B cell (primary cell): ENCODE measurements at regions not wholly inside any gene's neighbourhood (a gene's known extent, or its start where the extent isn't known, plus 50 kb on each side); places are given as distances from the start of the nearest gene placed in this dataset.
"Not testable (repeated sequence)": the region's sequence is repeated elsewhere in the genome, so short reads cannot be mapped to it uniquely, and the experiment has no call there.

ENCODE experiments used
- ATAC-seq: fragments of 200-7000 bp; cut with Tn5 transposase; one replicate; pipeline ENCODE4 v1.10.0; 2021; ENCODE audit warnings: low read depth, mild to moderate bottlenecking, moderate number of reproducible peaks, moderate library complexity
- CTCF ChIA-PET: fragments of 350-600 bp; sonication (Branson Sonifier 250); formaldehyde crosslinking; loops from one replicate; lab custom pipeline; 2021; ENCODE audit warnings: antibody characterized with exemption, inconsistent platforms; lab: Charles Lee
- POLR2A ChIA-PET: fragments of 350-600 bp; sonication (Branson Sonifier 250); formaldehyde crosslinking; loops from one replicate; lab custom pipeline; 2021; ENCODE audit warnings: antibody characterized with exemption; lab: Charles Lee
- DNase-seq: peaks from one replicate; pipeline ENCODE4 v3.0.0; 2013
- H2AFZ ChIP-seq: 2 replicates; pipeline ENCODE4 v1.6.1; 2012; ENCODE audit warnings: mild to moderate bottlenecking, low read depth, low read length; ENCODE audit not compliant: insufficient read depth, poor library complexity, severe bottlenecking
- H3K27ac ChIP-seq, 2 donors: 1 replicate in 1 of 2; 2 replicates in 1 of 2; pipeline ENCODE4 v1.5.1; 2012 to 2013; ENCODE audit warnings: low read length in 2 of 2, mild to moderate bottlenecking in 2 of 2, moderate library complexity in 1 of 2
- H3K27me3 ChIP-seq, 4 experiments: fragments of 200-600 bp in 1 of 4; sonication (generic) in 1 of 4; replicated peaks in 1 of 4; 1 replicate in 2 of 4; 2 replicates in 2 of 4; pipeline versions ENCODE4 v1.6.1 to v1.7.0; 2013 to 2016; ENCODE audit warnings: low read length in 3 of 4, mild to moderate bottlenecking in 2 of 4, mixed read lengths in 1 of 4, moderate library complexity in 1 of 4; ENCODE audit not compliant: insufficient read depth in 4 of 4, control insufficient read depth in 3 of 4; ENCODE audit errors: control extremely low read depth in 1 of 4
- H3K36me3 ChIP-seq, 2 experiments: replicated peaks in 1 of 2; 1 replicate in 1 of 2; 2 replicates in 1 of 2; pipeline versions ENCODE4 v1.6.1 to v1.7.1; 2013; ENCODE audit warnings: low read length in 1 of 2; ENCODE audit not compliant: insufficient read depth in 2 of 2, control insufficient read depth in 1 of 2; ENCODE audit errors: control extremely low read depth in 1 of 2, extremely low read depth in 1 of 2
- H3K4me1 ChIP-seq, 2 donors: fragments of 200-600 bp in 1 of 2; sonication (generic) in 1 of 2; 1 replicate in 1 of 2; 2 replicates in 1 of 2; pipeline versions ENCODE4 v1.5.1 to v1.6.1; 2013 to 2017; ENCODE audit warnings: low read length in 2 of 2; ENCODE audit not compliant: control insufficient read depth in 2 of 2, insufficient read depth in 2 of 2
- H3K4me2 ChIP-seq: replicated peaks from 2 replicates; pipeline ENCODE3; 2012; ENCODE audit warnings: mild to moderate bottlenecking, low read depth, low read length; ENCODE audit not compliant: poor library complexity, severe bottlenecking
- H3K4me3 ChIP-seq, 5 experiments: fragments of 200-600 bp in 1 of 5; sonication (generic) in 1 of 5; 1 replicate in 3 of 5; 2 replicates in 2 of 5; pipeline versions ENCODE4 v1.5.1 to v1.7.0; 2011 to 2016; ENCODE audit warnings: low read length in 4 of 5, mild to moderate bottlenecking in 4 of 5, low read depth in 2 of 5, control low read depth in 1 of 5, moderate library complexity in 1 of 5; ENCODE audit not compliant: insufficient read depth in 1 of 5; ENCODE audit errors: control extremely low read depth in 1 of 5, extremely low read depth in 1 of 5
- H3K79me2 ChIP-seq: fragments of 200-600 bp; sonication (generic); one replicate; pipeline ENCODE4 v1.6.0; 2016; ENCODE audit warnings: low read length; ENCODE audit not compliant: control insufficient read depth, insufficient read depth
- H3K9ac ChIP-seq: fragments of 200-600 bp; sonication (generic); 2 replicates; pipeline ENCODE4 v1.6.1; 2017; ENCODE audit warnings: mild to moderate bottlenecking, low read length, moderate library complexity
- H3K9me3 ChIP-seq, 3 donors: one replicate each; pipeline versions ENCODE4 v1.6.1 to v1.7.1; 2013; ENCODE audit warnings: low read length in 2 of 3; ENCODE audit not compliant: control insufficient read depth in 2 of 3, insufficient read depth in 1 of 3; ENCODE audit errors: control extremely low read depth in 1 of 3
- H4K20me1 ChIP-seq: 2 replicates; pipeline ENCODE4 v1.6.0; 2012; ENCODE audit warnings: mild to moderate bottlenecking, low read length; ENCODE audit not compliant: insufficient read depth, control insufficient read depth, poor library complexity, severe bottlenecking
- H3K27ac Mint-ChIP-seq: one replicate; pipeline ENCODE4 v1.8.0; 2021; ENCODE audit warnings: mixed read lengths
- H3K27me3 Mint-ChIP-seq: one replicate; pipeline ENCODE4 v1.8.0; 2021; ENCODE audit warnings: mixed read lengths
- H3K4me1 Mint-ChIP-seq: one replicate; pipeline ENCODE4 v1.8.0; 2021; ENCODE audit warnings: mixed read lengths
- H3K4me3 Mint-ChIP-seq: one replicate; pipeline ENCODE4 v1.8.0; 2021; ENCODE audit warnings: mixed read lengths
- H3K9me3 Mint-ChIP-seq: one replicate; pipeline ENCODE4 v1.8.0; 2022; ENCODE audit warnings: mixed read lengths; ENCODE audit not compliant: insufficient read depth
- CTCF ChIP-seq: fragments of 200-600 bp; IDR thresholded peaks from one replicate; pipeline ENCODE4 v1.8.0; 2022; ENCODE audit warnings: antibody characterized with exemption, mild to moderate bottlenecking
- EZH2 ChIP-seq: IDR thresholded peaks from 2 replicates; pipeline ENCODE4 v1.6.1; 2012; ENCODE audit warnings: borderline replicate concordance, low read depth, mild to moderate bottlenecking, moderate library complexity, low read length; ENCODE audit not compliant: insufficient read depth, poor library complexity, severe bottlenecking
- WGBS: methylation state at CpG from one replicate; pipeline ENCODE4 v1.1.5; 2013; ENCODE audit warnings: missing lambda C conversion rate; ENCODE audit not compliant: insufficient coverage; 5-methylcytosine and 5-hydroxymethylcytosine counted together
- intact Hi-C: fragments of 100-400 bp; cut with micrococcal nuclease; formaldehyde crosslinking; loops from one replicate; pipeline ENCODE4 v1.10.0; 2022

GRCh38 chr10:21122907-21123306, 225.8 kb upstream of the NEBL start:
- H3K27me3 Mint-ChIP-seq, result no peaks in the 10 kb centered on the region
- Histone ChIP-seq H4K20me1 (no peaks in the 10 kb centered on the region), H3K4me3 (no peak overlapping the region), H3K4me2 (no peak overlapping the region), H2AFZ (no peak overlapping the region), H3K9me3 (peaks cover 0 to 1% (median 0%) of the 10 kb centered on the region in 3 donors), H3K4me1 (no peaks in the 10 kb centered on the region), H3K9ac (no peak overlapping the region), H3K79me2 (no peaks in the 10 kb centered on the region), H3K27ac (no peak overlapping the region), H3K36me3 (no peaks in the 10 kb centered on the region), H3K27me3 (no peaks in the 10 kb centered on the region)
- DNase-seq (no peak), ATAC-seq (no peak)
- intact Hi-C loops, result no loop called here
- CTCF ChIA-PET, result no interaction called here
- H3K9me3 Mint-ChIP-seq, result no peaks in the 10 kb centered on the region
- POLR2A ChIA-PET, result no interaction called here
- TF ChIP-seq EZH2, result no peak
- no peak for TF ChIP-seq CTCF
- no peaks in the 10 kb centered on the region for H3K4me1 Mint-ChIP-seq
- H3K27ac Mint-ChIP-seq, result no peak overlapping the region
- no peak overlapping the region for H3K4me3 Mint-ChIP-seq

- POLR2A ChIA-PET, result not testable (repeated sequence)
Observed at GRCh38 chr10:21121822-21122221, 224.7 kb upstream of the NEBL start.

More at GRCh38 chr10:21121822-21122221, 224.7 kb upstream of the NEBL start:
- H2AFZ ChIP-seq, H3K27me3 ChIP-seq, H3K79me2 ChIP-seq, H3K27me3 Mint-ChIP-seq, H3K9ac ChIP-seq, H4K20me1 ChIP-seq, H3K4me1 ChIP-seq, H3K9me3 Mint-ChIP-seq, CTCF ChIA-PET, H3K9me3 ChIP-seq, H3K27ac Mint-ChIP-seq, ATAC-seq, H3K27ac ChIP-seq, DNase-seq, H3K36me3 ChIP-seq, H3K4me2 ChIP-seq, H3K4me3 ChIP-seq, intact Hi-C loops, H3K4me3 Mint-ChIP-seq, H3K4me1 Mint-ChIP-seq: not testable (repeated sequence)
- no CpG with 5 or more reads among the region's 3 CpGs for WGBS
